ENCODE measurements at regions not wholly inside any gene's neighbourhood (a gene's known extent, or its start where the extent isn't known, plus 50 kb on each side); places are given as distances from the start of the nearest gene placed in this dataset.
A peak's percentile ranks its signal among the peaks of the same experiment; 100 is the strongest.
"Not testable (repeated sequence)": the region's sequence is repeated elsewhere in the genome, so short reads cannot be mapped to it uniquely, and the experiment has no call there.

- no peak overlapping the region for H2BK20ac ChIP-seq (ENCODE audit: low read depth, low read length, poor library complexity, severe bottlenecking)
- 0 out of 2 replicates have a peak overlapping the region, but pooled peaks have one; percentile 46 for H3K14ac ChIP-seq (ENCODE audit: insufficient read depth, low read length)
- peaks cover 5% of the 10 kb centered on the region for H3K4me1 ChIP-seq (ENCODE audit: insufficient read depth, low read length)
- H3K27ac ChIP-seq (ENCODE audit: insufficient read length, low read depth, low read length) = no peak overlapping the region
- H3T11ph ChIP-seq (ENCODE audit: low read length) = no peak overlapping the region
- WGBS (ENCODE audit: extremely low coverage, insufficient read length, low lambda C conversion rate) = no CpG with 5 or more reads among the region's 7 CpGs
- peaks cover 46 to 51% of the 10 kb centered on the region in 2 experiments for H3K4me1 Mint-ChIP-seq
- H2BK12ac ChIP-seq (ENCODE audit: insufficient read length, low read depth, low read length) = no peak overlapping the region
- H3K9me3 Mint-ChIP-seq = no peaks in the 10 kb centered on the region; a peak in 2 of 5 replicates
- TF ChIP-seq CTCF (conservative IDR thresholded peaks at IDR 0.05) = no peak
- H2BK15ac ChIP-seq (ENCODE audit: low read depth, low read length) = no peak overlapping the region
- peak overlapping the region in 2 of 3 experiments; percentile 47 to 96; a peak in 4 of 7 replicates for H3K27ac Mint-ChIP-seq
- H3K79me2 ChIP-seq (ENCODE audit: insufficient read depth, low read length) = peaks cover 14% of the 10 kb centered on the region; the same call in 1 of the 2 replicates
- H3K9ac ChIP-seq (ENCODE audit: extremely low read depth, insufficient read length, low read length) = peak overlapping the region; percentile 45
- no peak overlapping the region for H2AK5ac ChIP-seq (ENCODE audit: insufficient read length, low read length)
- H3K79me1 ChIP-seq (ENCODE audit: insufficient read depth, low read depth, low read length, poor library complexity, severe bottlenecking) = no peaks in the 10 kb centered on the region
- H3K56ac ChIP-seq (ENCODE audit: insufficient read length, low read depth, low read length) = no peak overlapping the region
- peak overlapping the region; percentile 27 for H3K18ac ChIP-seq (ENCODE audit: insufficient read length, low read depth, low read length)
- no peaks in the 10 kb centered on the region for H3K27me3 Mint-ChIP-seq (ENCODE audit: low read depth)
- H3K23me2 ChIP-seq (ENCODE audit: insufficient read length, low read depth, low read length, poor library complexity, severe bottlenecking) = no peaks in the 10 kb centered on the region
- no peak overlapping the region for H2BK120ac ChIP-seq (ENCODE audit: low read depth, low read length, poor library complexity, severe bottlenecking)
- H4K20me1 ChIP-seq (ENCODE audit: control insufficient read depth, insufficient read depth, insufficient read length) = no peaks in the 10 kb centered on the region
- no peak overlapping the region for H3K4ac ChIP-seq (ENCODE audit: low read depth, low read length)
- H3K9me3 ChIP-seq (ENCODE audit: control insufficient read depth, low read depth, low read length) = no peaks in the 10 kb centered on the region
- no peak overlapping the region for H4K8ac ChIP-seq (replicated peaks; ENCODE audit: insufficient read length, low read depth, low read length)
- H4K5ac ChIP-seq (ENCODE audit: insufficient read length, low read depth, low read length) = no peak overlapping the region
- no peak overlapping the region for H3K23ac ChIP-seq (ENCODE audit: insufficient read length, low read depth, low read length)
- no peaks in the 10 kb centered on the region for H3K27me3 ChIP-seq (ENCODE audit: insufficient read depth, low read length)
- peaks cover 2 to 12% (median 7%) of the 10 kb centered on the region in 3 experiments; a peak in 6 of 7 replicates for H3K36me3 Mint-ChIP-seq (ENCODE audit: insufficient read depth in 1 of 3, low read depth in 3 of 3)
- peak overlapping the region; percentile 78 for H3K4me2 ChIP-seq (ENCODE audit: insufficient read depth, insufficient read length, low read length)
- no peak overlapping the region for H4K91ac ChIP-seq (ENCODE audit: insufficient read length, low read depth, low read length)
- no peak overlapping the region for H2AFZ ChIP-seq (ENCODE audit: low read length)
- peak overlapping the region; percentile 66 to 72 for H3K4me3 Mint-ChIP-seq
- no peak overlapping the region for H2BK5ac ChIP-seq (ENCODE audit: insufficient read length, low read length)
- no peak for DNase-seq
Measured at GRCh38 chr6:15021074-15021473, 224.8 kb upstream of the JARID2 start.

GRCh38 chr6:15023018-15023417, 222.9 kb upstream of the JARID2 start:
- H2BK12ac ChIP-seq (ENCODE audit: insufficient read length, low read depth, low read length) = peak overlapping the region; percentile 67
- H4K5ac ChIP-seq (ENCODE audit: insufficient read length, low read depth, low read length) = peak overlapping the region; percentile 70
- H3K23ac ChIP-seq (ENCODE audit: insufficient read length, low read depth, low read length); H2AK5ac ChIP-seq (ENCODE audit: insufficient read length, low read length); H3K4ac ChIP-seq (ENCODE audit: low read depth, low read length); H3K4me2 ChIP-seq (ENCODE audit: insufficient read depth, insufficient read length, low read length); H3K79me1 ChIP-seq (ENCODE audit: insufficient read depth, low read depth, low read length, poor library complexity, severe bottlenecking); H4K20me1 ChIP-seq (ENCODE audit: control insufficient read depth, insufficient read depth, insufficient read length); H2BK20ac ChIP-seq (ENCODE audit: low read depth, low read length, poor library complexity, severe bottlenecking); H3K27me3 ChIP-seq (ENCODE audit: insufficient read depth, low read length); H3T11ph ChIP-seq (ENCODE audit: low read length); H2AFZ ChIP-seq (ENCODE audit: low read length); H3K9me3 ChIP-seq (ENCODE audit: control insufficient read depth, low read depth, low read length); H3K9ac ChIP-seq (ENCODE audit: extremely low read depth, insufficient read length, low read length); H3K14ac ChIP-seq (ENCODE audit: insufficient read depth, low read length); H2BK120ac ChIP-seq (ENCODE audit: low read depth, low read length, poor library complexity, severe bottlenecking); H3K27me3 Mint-ChIP-seq (ENCODE audit: low read depth); H3K56ac ChIP-seq (ENCODE audit: insufficient read length, low read depth, low read length); H3K23me2 ChIP-seq (ENCODE audit: insufficient read length, low read depth, low read length, poor library complexity, severe bottlenecking); H4K8ac ChIP-seq (replicated peaks; ENCODE audit: insufficient read length, low read depth, low read length); H3K9me3 Mint-ChIP-seq; DNase-seq; H3K4me3 Mint-ChIP-seq; H2BK15ac ChIP-seq (ENCODE audit: low read depth, low read length); H4K91ac ChIP-seq (ENCODE audit: insufficient read length, low read depth, low read length); H3K4me1 ChIP-seq (ENCODE audit: insufficient read depth, low read length): not testable (repeated sequence)
- peak overlapping the region; percentile 89 for H2BK5ac ChIP-seq (ENCODE audit: insufficient read length, low read length)
- H3K79me2 ChIP-seq (ENCODE audit: insufficient read depth, low read length) = peaks cover 14% of the 10 kb centered on the region; the same call in 1 of the 2 replicates
- H3K27ac ChIP-seq (ENCODE audit: insufficient read length, low read depth, low read length) = peak overlapping the region; percentile 62
- Mint-ChIP-seq H3K4me1 (peaks cover 40% of the 10 kb centered on the region in 2 experiments), H3K27ac (peak overlapping the region; percentile 39 to 84 (median 82)), H3K36me3 (ENCODE audit: insufficient read depth in 1 of 3, low read depth in 3 of 3) (peaks cover 4 to 13% (median 8%) of the 10 kb centered on the region in 3 experiments; a peak in 6 of 7 replicates)
- no CpG with 5 or more reads among the region's 14 CpGs for WGBS (ENCODE audit: extremely low coverage, insufficient read length, low lambda C conversion rate)
- peak overlapping the region; percentile 80 for H3K18ac ChIP-seq (ENCODE audit: insufficient read length, low read depth, low read length)
